IMR-90 (cell line): ENCODE measurements at regions not wholly inside any gene's neighbourhood (a gene's known extent, or its start where the extent isn't known, plus 50 kb on each side); places are given as distances from the start of the nearest gene placed in this dataset.

Experiments
- BHLHE40 ChIP-seq: fragments of 150-350 bp; IDR thresholded peaks from 2 replicates; pipeline ENCODE4 v1.6.1; 2016; ENCODE audit warnings: mild to moderate bottlenecking, low read depth, low read length
- CTCF ChIP-seq: conservative IDR thresholded peaks from 2 replicates; pipeline ENCODE4 v1.5.1; 2012; ENCODE audit warnings: mild to moderate bottlenecking, low read depth, low read length, improper control_type of control experiment
- POLR2A ChIP-seq: IDR thresholded peaks from 2 replicates; pipeline ENCODE4 v1.6.1; 2012; ENCODE audit warnings: mild to moderate bottlenecking, low read depth, low read length
- RAD21 ChIP-seq: IDR thresholded peaks from 2 replicates; pipeline ENCODE4 v1.6.1; 2012; ENCODE audit warnings: low read length, improper control_type of control experiment

DNA sequence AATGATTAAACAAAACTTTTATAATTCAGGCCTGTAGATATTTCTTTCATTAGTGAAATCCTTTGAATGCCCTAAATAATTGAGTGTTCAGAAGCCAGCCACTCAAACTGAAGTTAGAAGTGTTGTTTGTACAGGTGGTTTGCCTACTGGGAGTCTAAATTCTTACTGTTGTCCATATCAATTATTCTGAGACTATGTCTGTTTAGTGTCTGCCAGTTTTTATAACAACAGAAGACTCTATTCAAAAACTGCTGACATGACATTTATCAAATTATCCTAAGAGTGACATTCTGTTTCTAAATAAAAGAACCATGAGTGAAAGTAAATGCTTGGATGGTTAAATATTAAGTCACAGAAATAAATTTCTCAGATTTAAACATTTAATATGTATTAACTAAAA, 375.1 kb downstream of the FAT4 start:
- TF ChIP-seq RAD21 (no peak), BHLHE40 (no peak), CTCF (no peak), POLR2A (no peak)
